ENCODE measurements at regions not wholly inside any gene's neighbourhood (a gene's known extent, or its start where the extent isn't known, plus 50 kb on each side); places are given as distances from the start of the nearest gene placed in this dataset.
A peak's percentile ranks its signal among the peaks of the same experiment; 100 is the strongest.

- TF ChIP-seq EZH2phosphoT487 (IDR thresholded peaks at IDR 0.05; ENCODE audit: borderline replicate concordance, low read length), result no peak
- no peak for TF ChIP-seq CTCF (conservative IDR thresholded peaks at IDR 0.05; ENCODE audit: low read depth, low read length)
- no peak for TF ChIP-seq EZH2 (IDR thresholded peaks at IDR 0.05; ENCODE audit: low read length, unreplicated experiment)
- Histone ChIP-seq H3K9me3 (ENCODE audit: low read length) (no peaks in the 10 kb centered on the region), H4K20me1 (ENCODE audit: low read length) (no peaks in the 10 kb centered on the region), H3F3A (ENCODE audit: low read length, unreplicated experiment) (no peaks in the 10 kb centered on the region), H2AFZ (ENCODE audit: low read length) (no peak overlapping the region), H3K9me2 (replicated peaks; ENCODE audit: low read length) (no peaks in the 10 kb centered on the region), H3K27ac (ENCODE audit: low read length) (no peak overlapping the region), H3K4me1 (ENCODE audit: insufficient read depth, low read length) (peaks cover 5% of the 10 kb centered on the region), H3K36me3 (ENCODE audit: low read depth, low read length) (no peaks in the 10 kb centered on the region), H3K79me2 (ENCODE audit: low read length) (no peaks in the 10 kb centered on the region), H3K4me2 (ENCODE audit: low read length) (no peak overlapping the region), H3K27me3 (ENCODE audit: low read length) (no peaks in the 10 kb centered on the region), H3K4me3 (ENCODE audit: low read length) (no peak overlapping the region), H3K9ac (ENCODE audit: low read length) (no peak overlapping the region)
- ATAC-seq (no peak), DNase-seq (no peak)
- CTCF ChIA-PET, result no interaction called here
- no TSS peak for BruUV-seq (replicated peaks)
- POLR2A ChIA-PET (ENCODE audit: unreplicated experiment), result no interaction called here
- intact Hi-C loops (cut with micrococcal nuclease), result no loop called here
Observed at GRCh38 chr9:129318121-129319075, 140.3 kb upstream of the IER5L start.

DNA sequence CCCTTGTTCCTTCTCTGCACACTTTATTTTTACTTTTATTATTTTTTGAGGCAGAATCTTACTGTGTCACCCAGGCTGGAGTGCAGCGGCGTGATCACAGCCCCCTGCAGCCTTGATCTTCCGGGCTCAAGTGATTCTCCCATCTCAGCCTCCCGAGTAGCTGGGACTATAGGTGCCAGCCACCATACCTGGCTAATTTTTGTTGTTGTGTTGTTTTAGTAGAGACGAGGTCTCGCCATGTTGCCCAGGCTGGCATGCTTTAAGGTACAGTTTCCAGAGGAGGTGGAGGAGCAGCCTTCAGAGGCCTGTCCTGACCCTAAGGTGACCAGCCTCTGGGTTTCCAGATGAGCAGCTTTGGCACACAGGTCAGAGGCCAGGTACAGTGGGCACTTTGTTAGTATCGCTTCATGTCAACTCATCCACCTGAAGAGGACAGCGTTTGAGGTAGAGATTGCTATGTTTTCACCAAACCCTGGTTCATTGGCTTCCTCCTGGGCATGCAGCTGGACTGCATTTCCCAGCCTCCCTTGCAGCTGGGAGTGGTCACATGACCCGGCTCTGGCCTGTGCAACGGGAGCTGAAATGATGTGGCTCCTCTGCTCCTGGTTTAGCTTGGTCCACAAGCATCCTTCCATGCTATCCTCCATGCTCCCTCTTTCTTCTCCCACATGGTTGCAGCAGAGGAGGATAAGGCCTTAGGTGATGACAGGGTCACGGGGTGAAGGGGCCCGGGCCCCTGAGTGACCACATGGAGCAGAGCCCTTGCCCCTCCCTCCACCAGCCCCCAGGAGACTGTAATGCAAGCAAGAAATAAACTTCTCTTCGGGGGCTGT, 139.3 kb upstream of the IER5L start:
- TF ChIP-seq CTCF (conservative IDR thresholded peaks at IDR 0.05; ENCODE audit: low read depth, low read length), result no peak
- TF ChIP-seq EZH2phosphoT487 (IDR thresholded peaks at IDR 0.05; ENCODE audit: borderline replicate concordance, low read length), result no peak
- TF ChIP-seq EZH2 (IDR thresholded peaks at IDR 0.05; ENCODE audit: low read length, unreplicated experiment), result no peak
- Histone ChIP-seq H3K9me3 (ENCODE audit: low read length) (no peaks in the 10 kb centered on the region), H4K20me1 (ENCODE audit: low read length) (no peaks in the 10 kb centered on the region), H3K9me2 (replicated peaks; ENCODE audit: low read length) (no peaks in the 10 kb centered on the region), H3K9ac (ENCODE audit: low read length) (no peak overlapping the region), H3K27me3 (ENCODE audit: low read length) (no peaks in the 10 kb centered on the region), H3K27ac (ENCODE audit: low read length) (no peak overlapping the region), H3K4me1 (ENCODE audit: insufficient read depth, low read length) (peaks cover 5% of the 10 kb centered on the region), H3F3A (ENCODE audit: low read length, unreplicated experiment) (no peaks in the 10 kb centered on the region), H3K79me2 (ENCODE audit: low read length) (no peaks in the 10 kb centered on the region), H3K36me3 (ENCODE audit: low read depth, low read length) (no peaks in the 10 kb centered on the region), H3K4me2 (ENCODE audit: low read length) (no peak overlapping the region), H2AFZ (ENCODE audit: low read length) (no peak overlapping the region), H3K4me3 (ENCODE audit: low read length) (no peak overlapping the region)
- DNase-seq, result peak; percentile 4
- BruUV-seq (replicated peaks), result no TSS peak
- ChIA-PET POLR2A (ENCODE audit: unreplicated experiment) (no interaction called here), CTCF (interaction anchor here (0.5 kb wide), 1 partner anchor 135 kb away, joined by 5 read pairs; no protein-coding TSS in a partner anchor)
- ATAC-seq, result no peak
- intact Hi-C loops (cut with micrococcal nuclease), result no loop called here

All from PC-3 (cell line).